AG20443 (cell line): ENCODE measurements at regions not wholly inside any gene's neighbourhood (a gene's known extent, or its start where the extent isn't known, plus 50 kb on each side); places are given as distances from the start of the nearest gene placed in this dataset.
"Not testable (repeated sequence)": the region's sequence is repeated elsewhere in the genome, so short reads cannot be mapped to it uniquely, and the experiment has no call there.

Experiments used
- DNase-seq: peaks from one replicate; pipeline ENCODE4 v3.0.0; 2012; ENCODE audit warnings: low spot score, mixed read lengths

DNA sequence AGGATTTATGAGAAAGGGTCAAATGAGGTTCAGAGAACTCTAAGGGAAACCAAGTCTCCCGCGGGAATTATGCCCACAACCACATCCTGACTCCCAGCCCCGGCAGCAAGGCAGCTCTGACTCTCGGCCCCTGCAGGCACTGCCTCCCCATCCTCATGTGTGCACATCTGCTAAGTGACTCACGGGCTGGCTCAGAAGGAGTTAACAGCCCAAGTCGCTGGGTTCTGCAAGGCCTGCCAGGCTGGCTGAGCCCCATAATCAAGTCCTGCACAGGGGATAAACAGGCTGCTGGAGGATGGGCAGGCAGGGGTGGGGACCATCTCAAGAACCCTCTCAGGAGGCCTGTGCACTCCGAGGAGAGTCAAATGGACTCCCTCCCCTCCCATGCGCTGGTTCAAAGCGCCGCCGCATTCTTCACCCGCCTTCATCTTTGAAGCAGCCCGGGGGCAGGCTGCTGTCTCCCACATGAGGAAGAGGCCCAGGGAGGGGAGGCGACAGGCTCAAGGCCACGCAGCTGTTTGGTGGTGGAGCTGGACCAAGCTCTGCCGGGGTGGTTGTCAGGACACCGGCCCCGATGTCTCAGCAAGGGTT lies 344.3 kb downstream of the MATN1 start:
- peak; percentile 77 for DNase-seq

DNA sequence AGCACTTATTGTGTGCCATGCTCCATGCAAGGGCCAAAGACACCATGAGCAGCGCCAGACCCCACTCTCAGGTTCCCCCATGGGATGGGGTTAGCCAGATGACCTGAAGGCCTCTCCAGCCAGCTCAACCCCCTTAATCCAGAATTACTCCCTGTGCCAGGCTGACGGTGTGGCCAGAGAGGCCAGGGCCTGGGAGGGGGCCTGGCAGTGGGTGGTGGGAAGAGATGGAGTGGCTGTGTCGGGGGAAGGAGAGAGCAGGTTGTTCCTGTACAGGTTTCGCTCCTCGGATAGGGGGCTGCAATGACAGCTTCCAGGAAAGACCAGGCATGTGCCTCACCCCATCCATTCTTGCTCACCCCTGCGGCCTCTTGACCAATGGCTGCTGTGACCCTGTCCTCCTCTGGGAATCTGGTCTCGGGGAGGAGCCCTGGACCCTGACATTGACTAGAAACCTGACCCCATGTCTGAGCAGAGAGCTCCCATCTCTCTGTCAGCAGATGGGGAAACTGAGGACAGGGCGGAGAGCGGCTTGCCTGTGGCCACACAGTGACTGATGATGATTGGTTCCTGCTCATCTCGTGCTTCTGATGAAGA lies 345.3 kb downstream of the MATN1 start:
- DNase-seq: no peak

- no peak for DNase-seq
Observed at GRCh38 chr1:30377230-30378002, 346.0 kb downstream of the MATN1 start.

DNA sequence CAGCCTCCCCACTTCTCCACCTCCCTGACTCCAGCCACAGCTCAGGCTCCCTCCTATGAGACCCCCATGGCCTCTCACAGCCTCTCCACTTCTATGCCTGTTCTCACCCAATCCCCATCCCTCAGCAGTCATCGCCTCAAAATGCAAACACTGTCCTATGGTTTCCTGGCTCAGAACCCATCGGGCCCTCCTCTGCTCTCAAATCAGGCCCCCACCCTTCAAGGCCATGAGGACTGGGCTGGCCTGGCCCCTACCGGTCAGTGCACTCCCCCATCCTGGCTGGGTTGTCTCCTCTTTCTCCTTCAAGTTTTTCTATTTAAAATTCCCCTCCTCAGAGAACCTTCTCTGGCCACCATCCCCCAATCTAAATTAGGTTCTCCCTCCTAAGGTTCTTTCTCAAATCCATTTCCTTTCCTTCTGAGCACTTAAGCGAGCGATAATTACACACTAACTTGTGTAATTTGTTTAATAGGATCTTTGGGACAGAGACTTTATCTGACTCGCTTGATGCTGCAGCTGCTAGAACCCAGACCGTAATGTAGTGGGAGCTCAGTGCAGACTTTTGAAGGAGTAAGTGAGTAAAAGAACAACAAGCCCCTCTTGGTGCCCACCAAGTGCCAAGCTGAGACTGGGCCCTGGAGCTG lies 347.2 kb downstream of the MATN1 start:
- DNase-seq: no peak

GRCh38 chr1:30375156-30375555 lies 348.2 kb downstream of the MATN1 start:
- DNase-seq: no peak

DNA sequence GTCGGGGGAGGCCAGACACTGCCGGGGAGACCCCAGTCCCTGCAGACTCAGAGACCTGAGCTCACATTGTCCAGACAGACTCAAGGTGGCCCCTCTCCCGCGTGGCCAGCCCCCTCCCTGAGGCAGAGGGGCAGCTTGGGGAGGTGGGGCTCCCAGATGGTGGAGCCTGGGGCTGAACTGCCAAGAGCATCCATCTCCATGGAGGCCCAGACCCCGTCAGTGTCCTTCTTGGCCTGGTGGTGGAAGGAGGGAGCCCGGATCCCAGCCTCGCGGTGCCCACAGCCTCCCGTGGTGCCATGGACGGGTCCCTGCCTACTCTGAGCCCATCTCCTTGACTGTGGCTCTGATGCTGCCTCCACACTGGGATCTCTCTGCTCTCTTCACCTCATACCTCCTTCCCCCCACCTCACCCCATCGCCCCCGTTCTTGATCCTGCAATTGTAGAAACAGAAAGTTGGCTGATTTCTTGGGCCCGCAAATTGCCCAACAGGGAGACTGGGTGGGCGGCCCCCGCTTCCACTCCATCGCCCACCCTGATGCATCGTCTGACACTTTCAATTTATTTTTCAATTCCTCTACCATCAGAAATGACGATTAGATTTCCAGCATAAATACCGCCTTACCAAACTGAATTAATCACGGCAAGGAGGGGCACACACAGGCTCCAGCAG lies 348.9 kb downstream of the MATN1 start:
- no peak for DNase-seq

DNA sequence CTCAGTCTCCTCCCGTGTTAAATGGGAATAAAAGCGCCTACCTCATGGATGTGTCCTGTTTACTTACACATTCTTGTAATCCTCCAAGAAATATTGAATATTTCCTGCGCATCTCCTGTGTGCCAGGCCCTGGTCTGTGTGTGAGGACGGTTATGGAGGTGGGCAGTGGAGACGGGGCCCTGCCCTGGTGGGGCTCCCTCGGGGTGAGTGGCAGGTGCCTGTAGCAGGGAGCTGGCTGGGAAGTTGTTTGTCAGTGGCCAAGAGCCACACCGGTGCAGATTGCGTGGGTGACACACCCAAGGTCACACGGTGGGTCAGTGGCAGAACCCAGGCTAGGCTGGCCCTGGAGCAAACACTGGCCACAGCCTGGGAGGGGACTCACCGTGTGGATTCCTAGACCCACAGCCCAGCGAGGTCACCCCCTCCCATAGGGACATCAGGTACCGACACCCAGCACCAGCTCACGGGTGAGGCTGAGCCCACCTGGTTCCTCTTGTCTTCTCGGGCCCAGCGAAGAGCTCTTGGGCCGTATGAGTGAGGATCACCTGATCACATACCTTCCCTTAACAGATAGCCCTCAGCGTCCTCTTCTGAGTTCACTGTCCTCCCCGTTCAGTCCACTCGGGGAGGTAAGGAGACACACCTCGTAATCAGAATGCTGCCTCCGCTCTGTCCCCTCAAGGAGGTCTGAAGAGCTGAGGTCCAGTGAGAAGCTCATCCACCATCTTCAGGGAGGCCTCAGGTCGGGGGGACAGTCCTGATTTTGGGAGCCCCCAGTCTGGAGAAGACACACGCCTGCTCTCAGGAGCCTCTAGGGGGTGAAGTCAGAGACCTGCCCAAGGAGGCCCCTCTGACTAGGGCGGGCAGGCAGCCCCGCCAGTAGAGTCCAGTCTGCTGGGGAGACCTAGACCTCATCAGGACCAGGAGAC lies 349.6 kb downstream of the MATN1 start:
- no peak for DNase-seq

- no peak for DNase-seq
Observed at GRCh38 chr1:30372792-30373433, 350.5 kb downstream of the MATN1 start.

DNA sequence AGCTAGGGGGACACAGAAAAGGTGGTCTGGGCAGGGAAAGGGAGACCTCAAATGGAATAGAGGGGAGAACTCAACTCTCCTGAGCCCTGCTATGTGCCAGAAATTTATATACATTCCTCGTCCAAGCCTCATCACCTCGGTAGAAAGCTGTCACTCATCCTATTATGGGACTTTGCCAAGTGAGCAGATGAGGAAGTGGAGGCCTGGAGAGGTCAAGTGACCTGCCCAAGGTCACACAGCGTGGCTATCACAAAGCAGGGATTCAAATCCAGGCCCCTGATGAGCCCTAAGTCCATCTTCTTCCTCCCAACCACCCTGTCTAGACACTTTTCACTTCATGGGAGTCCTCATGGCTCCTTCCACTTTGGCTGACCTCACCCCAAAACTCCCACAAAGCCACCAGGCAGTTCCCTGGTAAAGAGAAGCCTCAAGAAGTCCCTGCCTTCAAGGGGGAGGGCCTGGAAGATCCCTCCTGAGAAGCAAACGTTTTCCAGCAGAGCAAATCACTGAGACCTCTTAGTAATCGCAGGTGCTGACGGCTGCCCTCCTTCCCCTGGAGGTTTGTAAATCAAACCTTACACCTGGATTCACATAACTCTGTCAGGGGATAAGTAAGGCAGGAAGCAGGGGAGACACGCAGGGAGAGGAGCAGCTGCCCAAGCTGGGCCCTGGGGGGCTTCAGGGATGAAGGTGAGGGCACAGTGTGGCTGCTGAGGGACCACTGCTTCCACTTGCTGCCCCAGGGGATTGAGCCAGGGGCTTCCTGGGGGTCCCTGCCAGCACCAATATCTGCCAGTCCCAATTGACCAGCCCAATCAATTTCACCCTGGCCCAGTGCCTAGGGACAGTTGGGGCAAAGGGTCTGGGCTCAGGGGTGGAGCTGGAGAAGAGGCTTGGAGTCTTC lies 351.2 kb downstream of the MATN1 start:
- DNase-seq: no peak

DNA sequence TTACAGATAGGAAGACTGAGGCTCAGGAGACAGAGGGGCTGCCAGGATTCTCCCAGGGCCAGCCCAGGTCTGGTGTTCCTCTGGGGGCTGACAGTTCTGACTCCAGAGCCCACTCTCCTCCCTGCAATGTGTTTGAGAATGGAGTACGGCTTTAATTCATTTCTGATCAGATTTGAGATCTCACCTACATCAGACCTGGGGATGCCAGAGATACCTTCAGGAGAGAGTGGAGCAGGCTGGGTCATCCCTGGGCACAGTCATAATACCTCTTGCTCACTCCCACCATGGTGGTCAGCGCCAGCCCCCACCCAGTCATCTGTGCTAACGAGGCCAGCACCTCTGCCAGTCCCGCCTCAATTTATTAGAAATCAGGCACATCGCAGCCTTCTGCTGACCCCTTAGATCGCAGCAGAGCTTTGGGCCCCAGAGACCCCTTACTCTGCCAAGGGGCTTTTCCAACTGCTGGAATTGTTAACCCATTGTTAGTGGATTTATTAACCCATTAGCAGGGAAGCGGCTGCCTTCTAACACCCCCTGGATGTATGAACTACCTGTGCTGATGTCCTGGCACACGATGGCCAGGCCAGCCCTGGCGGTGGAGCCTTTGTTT lies 352.1 kb downstream of the MATN1 start:
- DNase-seq: no peak

DNA sequence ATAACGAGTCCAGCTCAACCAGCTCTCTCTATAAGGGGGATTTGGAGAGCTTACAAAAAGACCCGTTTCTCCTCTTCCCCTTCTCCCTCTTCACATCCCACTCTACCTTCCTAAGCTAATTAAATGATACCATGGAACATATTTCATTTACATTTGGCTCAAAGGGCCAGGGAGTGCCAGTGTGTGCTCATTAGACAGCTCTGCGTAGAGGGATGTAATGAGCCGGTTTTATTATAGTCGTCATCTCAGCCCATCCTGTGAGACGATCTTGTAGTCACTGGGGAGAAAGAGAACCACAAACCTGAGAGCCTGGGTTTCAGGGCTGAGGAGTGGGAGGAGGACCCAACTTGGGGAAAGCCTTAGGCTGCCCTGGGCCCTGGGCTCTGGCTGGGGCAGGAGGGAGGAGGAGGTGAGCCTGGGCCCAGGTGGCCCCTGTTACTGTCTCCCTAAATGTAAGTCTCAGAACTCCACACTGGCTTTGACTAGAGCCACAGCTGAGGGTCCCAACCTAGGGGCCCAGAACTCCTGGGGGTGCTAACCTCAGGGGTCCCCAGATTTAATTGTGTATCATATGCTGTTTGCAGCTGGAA lies 354.6 kb downstream of the MATN1 start:
- DNase-seq: no peak

- no peak for DNase-seq
Observed at GRCh38 chr1:30366911-30367310, 356.5 kb downstream of the MATN1 start.

DNA sequence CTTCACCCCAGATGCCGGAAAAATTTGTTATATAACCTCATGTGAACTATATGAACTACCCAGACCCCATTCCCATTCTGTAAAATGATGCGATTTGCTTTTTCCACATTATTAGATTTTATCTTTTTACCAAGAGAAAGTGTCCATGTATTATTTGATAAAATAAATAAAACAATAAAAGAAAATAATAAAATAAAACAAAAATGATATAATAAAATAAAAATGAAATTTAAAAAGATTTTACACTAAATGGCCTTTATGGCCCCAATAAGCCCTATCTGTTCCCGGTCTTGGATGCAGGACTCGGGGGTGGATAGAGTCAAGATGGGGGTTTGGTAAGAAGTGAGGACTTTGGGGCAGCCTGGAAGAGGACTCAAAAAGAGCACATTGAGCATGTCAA lies 357.2 kb downstream of the MATN1 start:
- no peak for DNase-seq

- DNase-seq: no peak
Observed at GRCh38 chr1:30365596-30365995, 357.8 kb downstream of the MATN1 start.

GRCh38 chr1:30363031-30363430 lies 360.4 kb downstream of the MATN1 start:
- no peak for DNase-seq

DNA sequence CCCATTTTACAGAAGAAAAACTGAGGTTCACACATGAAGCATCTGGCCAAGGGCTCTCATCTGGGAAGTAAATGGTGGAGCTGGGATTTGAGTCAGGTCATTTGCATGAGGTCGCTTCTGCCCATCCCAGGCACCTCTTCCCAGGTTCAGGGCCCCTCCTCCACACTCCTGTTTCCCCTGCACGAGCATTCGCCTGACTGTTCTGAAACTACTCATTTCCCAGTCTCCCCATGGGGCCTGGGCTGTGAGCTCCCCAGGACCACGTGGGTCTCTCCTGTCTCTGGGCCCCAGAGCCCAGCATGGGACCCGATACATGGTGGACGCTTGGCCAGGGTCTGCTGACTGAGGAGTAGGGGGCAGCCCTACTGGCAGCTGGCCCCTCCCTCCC lies 360.8 kb downstream of the MATN1 start:
- no peak for DNase-seq

DNA sequence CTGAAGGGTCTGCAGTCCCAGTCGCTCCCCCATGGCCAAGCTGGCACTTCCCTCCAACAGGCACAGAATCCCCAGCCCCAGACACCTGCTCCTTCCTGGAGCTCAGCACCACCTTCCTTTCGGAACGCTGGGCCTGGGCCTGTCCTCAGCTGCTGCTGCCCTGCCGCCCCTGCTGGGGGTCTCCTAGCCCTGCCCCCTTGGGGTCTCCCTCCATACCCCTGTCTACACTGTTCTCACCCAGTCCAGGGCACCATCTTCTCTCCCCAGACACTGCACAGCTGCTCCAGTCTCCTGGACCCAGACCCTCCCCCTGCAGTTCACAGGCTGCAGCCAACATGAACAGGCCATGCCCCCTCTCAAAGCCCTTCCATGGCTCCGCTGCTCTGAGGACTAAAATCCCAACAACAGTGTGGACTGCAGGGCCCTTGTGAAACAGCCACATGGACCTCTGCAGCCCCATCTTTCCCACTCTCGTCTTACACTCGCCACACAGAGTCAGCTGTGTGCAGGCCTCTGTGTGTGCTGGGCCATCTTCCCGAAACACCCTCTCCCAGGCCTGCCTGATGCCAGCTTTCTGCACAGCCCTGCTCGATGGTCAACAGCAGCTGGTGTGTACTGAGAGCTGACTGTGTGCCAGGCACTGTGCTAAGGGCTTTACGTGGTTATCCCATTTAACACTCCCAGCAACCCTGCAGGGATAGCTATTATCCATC lies 361.3 kb downstream of the MATN1 start:
- not testable (repeated sequence) for DNase-seq

- DNase-seq: no peak
Observed at GRCh38 chr1:30360753-30361152, 362.6 kb downstream of the MATN1 start.
